ENCODE measurements at regions not wholly inside any gene's neighbourhood (a gene's known extent, or its start where the extent isn't known, plus 50 kb on each side); places are given as distances from the start of the nearest gene placed in this dataset.

DNA sequence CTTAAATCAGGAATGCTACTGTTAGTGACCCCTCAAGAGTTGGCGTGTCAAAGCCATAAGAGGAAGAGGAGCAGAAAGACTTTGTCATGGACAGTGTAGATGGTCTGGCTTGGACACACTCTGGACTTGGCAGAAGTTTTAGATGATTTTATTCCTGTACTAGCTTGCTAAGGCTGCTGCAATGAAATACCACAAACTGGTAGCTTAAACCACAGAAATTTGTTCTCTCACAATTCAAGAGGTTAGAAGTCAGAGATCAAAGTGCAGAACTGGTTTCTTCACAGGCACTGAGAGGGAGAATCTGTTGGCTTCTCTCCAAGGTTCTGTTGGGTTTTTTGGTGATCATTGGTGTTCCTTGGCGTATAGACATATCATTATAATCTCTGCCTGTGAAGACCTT is 869.8 kb upstream of the B3GALT2 start:
- WGBS (ENCODE audit: insufficient coverage, insufficient replicate concordance, low lambda C conversion rate, missing lambda C conversion rate), result 0% methylated on average over 2 of the region's 2 CpGs
- FAIRE-seq, result no peak
- ChIA-PET SMC1A (ENCODE audit: uncharacterized antibody, unreplicated experiment) (no interaction called here), CTCF (interaction anchor here (0.6 kb wide), 1 partner anchor 300 kb away, joined by 4 read pairs; no protein-coding TSS in a partner anchor), RAD21 (ENCODE audit: unreplicated experiment) (no interaction called here), POLR2A (no interaction called here)
- H3K27ac ChIP-seq (ENCODE audit: control insufficient read depth, insufficient read depth), result no peak overlapping the region
- no peaks in the 10 kb centered on the region for H4K20me1 ChIP-seq (ENCODE audit: control insufficient read depth, insufficient read depth)
- in situ Hi-C loops (cut with MboI), result no loop called here
- peak; percentile 25; the same call in 1 of the 2 replicates for TF ChIP-seq RUNX3 (IDR thresholded peaks at IDR 0.05; ENCODE audit: low read length)
- TF ChIP-seq CBFB (IDR thresholded peaks at IDR 0.05; ENCODE audit: low read depth), result no peak
- TF ChIP-seq SMARCA5 (IDR thresholded peaks at IDR 0.05), result no peak
- TF ChIP-seq MEF2A (IDR thresholded peaks at IDR 0.05; ENCODE audit: insufficient read depth, low read depth, low read length), result no peak
- TF ChIP-seq ZNF217 (IDR thresholded peaks at IDR 0.05), result no peak
- H2AFZ ChIP-seq (ENCODE audit: control insufficient read depth, low read depth, low read length), result no peak overlapping the region
- no peaks in the 10 kb centered on the region for H3K36me3 ChIP-seq (ENCODE audit: control insufficient read depth in 2 of 2, insufficient read depth in 2 of 2, low read length in 1 of 2)
- no peaks in the 10 kb centered on the region for H3K79me2 ChIP-seq (ENCODE audit: control insufficient read depth, insufficient read depth, low read length)
- no peaks in the 10 kb centered on the region for H3K27me3 ChIP-seq (replicated peaks in 1 of 2; ENCODE audit: control insufficient read depth in 2 of 2, insufficient read depth in 2 of 2, low read length in 1 of 2)
- H3K4me2 ChIP-seq (ENCODE audit: control insufficient read depth, insufficient read depth), result no peak overlapping the region
- intact Hi-C loops (cut with micrococcal nuclease; ENCODE audit: unreplicated experiment), result no loop called here
- H3K9me3 ChIP-seq (replicated peaks; ENCODE audit: control insufficient read depth, insufficient read depth, low read length), result no peaks in the 10 kb centered on the region
- no TSS peak for BruUV-seq (replicated peaks)
- no peak overlapping the region for H3K4me3 ChIP-seq
- H3K9ac ChIP-seq (ENCODE audit: control insufficient read depth, insufficient read depth, low read length), result no peak overlapping the region
- DNase-seq (ENCODE audit: low read depth, low spot score), result no peak
- ATAC-seq, result no peak
- no peaks in the 10 kb centered on the region for H3K4me1 ChIP-seq (ENCODE audit: control insufficient read depth, insufficient read depth, low read length)

DNA sequence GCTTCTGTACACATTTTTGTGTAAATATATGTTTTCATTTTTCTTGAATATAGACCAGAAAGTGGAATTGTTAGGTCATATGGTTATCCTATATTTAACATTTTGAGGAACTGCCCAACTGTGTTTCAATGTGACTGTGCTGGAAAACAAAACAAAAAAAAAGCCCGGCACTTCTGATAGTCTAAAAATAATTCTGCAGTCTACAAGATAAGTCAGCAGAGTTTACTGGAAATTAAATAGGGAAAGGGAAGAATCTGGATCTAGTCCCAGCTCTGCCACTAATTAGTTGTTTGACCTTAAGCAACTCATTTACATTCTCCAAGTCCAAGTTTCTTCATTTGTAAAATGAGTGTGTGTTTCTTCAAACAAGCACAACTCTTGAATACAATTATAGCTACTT is 869.1 kb upstream of the B3GALT2 start:
- Histone ChIP-seq H3K4me3 (no peak overlapping the region), H3K79me2 (ENCODE audit: control insufficient read depth, insufficient read depth, low read length) (no peaks in the 10 kb centered on the region), H3K27ac (ENCODE audit: control insufficient read depth, insufficient read depth) (no peak overlapping the region), H3K4me2 (ENCODE audit: control insufficient read depth, insufficient read depth) (no peak overlapping the region), H2AFZ (ENCODE audit: control insufficient read depth, low read depth, low read length) (no peak overlapping the region), H3K9me3 (replicated peaks; ENCODE audit: control insufficient read depth, insufficient read depth, low read length) (no peaks in the 10 kb centered on the region), H4K20me1 (ENCODE audit: control insufficient read depth, insufficient read depth) (no peaks in the 10 kb centered on the region), H3K9ac (ENCODE audit: control insufficient read depth, insufficient read depth, low read length) (no peak overlapping the region), H3K36me3 (ENCODE audit: control insufficient read depth in 2 of 2, insufficient read depth in 2 of 2, low read length in 1 of 2) (no peaks in the 10 kb centered on the region), H3K27me3 (replicated peaks in 1 of 2; ENCODE audit: control insufficient read depth in 2 of 2, insufficient read depth in 2 of 2, low read length in 1 of 2) (no peaks in the 10 kb centered on the region), H3K4me1 (ENCODE audit: control insufficient read depth, insufficient read depth, low read length) (no peaks in the 10 kb centered on the region)
- no peak for ATAC-seq
- ChIA-PET RAD21 (ENCODE audit: unreplicated experiment) (no interaction called here), SMC1A (ENCODE audit: uncharacterized antibody, unreplicated experiment) (interaction anchor here (1.0 kb wide), 1 partner anchor 10 kb away, joined by 4 read pairs; no protein-coding TSS in a partner anchor), POLR2A (no interaction called here), CTCF (no interaction called here)
- no peak for DNase-seq (ENCODE audit: low read depth, low spot score)
- in situ Hi-C loops (cut with MboI), result no loop called here
- 0% methylated on average over 1 of the region's 1 CpG for WGBS (ENCODE audit: insufficient coverage, insufficient replicate concordance, low lambda C conversion rate, missing lambda C conversion rate)
- intact Hi-C loops (cut with micrococcal nuclease; ENCODE audit: unreplicated experiment), result no loop called here
- BruUV-seq (replicated peaks), result no TSS peak
- FAIRE-seq, result no peak
- TF ChIP-seq FOS (IDR thresholded peaks at IDR 0.05; ENCODE audit: borderline replicate concordance, extremely low read depth, insufficient read length) (no peak), IRF4 (IDR thresholded peaks at IDR 0.05; ENCODE audit: low read depth, low read length) (no peak), MEF2B (IDR thresholded peaks at IDR 0.05; ENCODE audit: partially characterized antibody, poor library complexity, severe bottlenecking) (no peak), CBX5 (IDR thresholded peaks at IDR 0.05; ENCODE audit: low read depth) (no peak), SMC3 (IDR thresholded peaks at IDR 0.05; ENCODE audit: borderline replicate concordance, low read length) (no peak), SIN3A (IDR thresholded peaks at IDR 0.05; ENCODE audit: low read depth, low read length) (no peak)
- TF ChIP-seq, protein P1, sequence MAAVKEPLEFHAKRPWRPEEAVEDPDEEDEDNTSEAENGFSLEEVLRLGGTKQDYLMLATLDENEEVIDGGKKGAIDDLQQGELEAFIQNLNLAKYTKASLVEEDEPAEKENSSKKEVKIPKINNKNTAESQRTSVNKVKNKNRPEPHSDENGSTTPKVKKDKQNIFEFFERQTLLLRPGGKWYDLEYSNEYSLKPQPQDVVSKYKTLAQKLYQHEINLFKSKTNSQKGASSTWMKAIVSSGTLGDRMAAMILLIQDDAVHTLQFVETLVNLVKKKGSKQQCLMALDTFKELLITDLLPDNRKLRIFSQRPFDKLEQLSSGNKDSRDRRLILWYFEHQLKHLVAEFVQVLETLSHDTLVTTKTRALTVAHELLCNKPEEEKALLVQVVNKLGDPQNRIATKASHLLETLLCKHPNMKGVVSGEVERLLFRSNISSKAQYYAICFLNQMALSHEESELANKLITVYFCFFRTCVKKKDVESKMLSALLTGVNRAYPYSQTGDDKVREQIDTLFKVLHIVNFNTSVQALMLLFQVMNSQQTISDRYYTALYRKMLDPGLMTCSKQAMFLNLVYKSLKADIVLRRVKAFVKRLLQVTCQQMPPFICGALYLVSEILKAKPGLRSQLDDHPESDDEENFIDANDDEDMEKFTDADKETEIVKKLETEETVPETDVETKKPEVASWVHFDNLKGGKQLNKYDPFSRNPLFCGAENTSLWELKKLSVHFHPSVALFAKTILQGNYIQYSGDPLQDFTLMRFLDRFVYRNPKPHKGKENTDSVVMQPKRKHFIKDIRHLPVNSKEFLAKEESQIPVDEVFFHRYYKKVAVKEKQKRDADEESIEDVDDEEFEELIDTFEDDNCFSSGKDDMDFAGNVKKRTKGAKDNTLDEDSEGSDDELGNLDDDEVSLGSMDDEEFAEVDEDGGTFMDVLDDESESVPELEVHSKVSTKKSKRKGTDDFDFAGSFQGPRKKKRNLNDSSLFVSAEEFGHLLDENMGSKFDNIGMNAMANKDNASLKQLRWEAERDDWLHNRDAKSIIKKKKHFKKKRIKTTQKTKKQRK (IDR thresholded peaks at IDR 0.05; ENCODE audit: low read depth, low read length), result no peak
- TF ChIP-seq, protein P2, sequence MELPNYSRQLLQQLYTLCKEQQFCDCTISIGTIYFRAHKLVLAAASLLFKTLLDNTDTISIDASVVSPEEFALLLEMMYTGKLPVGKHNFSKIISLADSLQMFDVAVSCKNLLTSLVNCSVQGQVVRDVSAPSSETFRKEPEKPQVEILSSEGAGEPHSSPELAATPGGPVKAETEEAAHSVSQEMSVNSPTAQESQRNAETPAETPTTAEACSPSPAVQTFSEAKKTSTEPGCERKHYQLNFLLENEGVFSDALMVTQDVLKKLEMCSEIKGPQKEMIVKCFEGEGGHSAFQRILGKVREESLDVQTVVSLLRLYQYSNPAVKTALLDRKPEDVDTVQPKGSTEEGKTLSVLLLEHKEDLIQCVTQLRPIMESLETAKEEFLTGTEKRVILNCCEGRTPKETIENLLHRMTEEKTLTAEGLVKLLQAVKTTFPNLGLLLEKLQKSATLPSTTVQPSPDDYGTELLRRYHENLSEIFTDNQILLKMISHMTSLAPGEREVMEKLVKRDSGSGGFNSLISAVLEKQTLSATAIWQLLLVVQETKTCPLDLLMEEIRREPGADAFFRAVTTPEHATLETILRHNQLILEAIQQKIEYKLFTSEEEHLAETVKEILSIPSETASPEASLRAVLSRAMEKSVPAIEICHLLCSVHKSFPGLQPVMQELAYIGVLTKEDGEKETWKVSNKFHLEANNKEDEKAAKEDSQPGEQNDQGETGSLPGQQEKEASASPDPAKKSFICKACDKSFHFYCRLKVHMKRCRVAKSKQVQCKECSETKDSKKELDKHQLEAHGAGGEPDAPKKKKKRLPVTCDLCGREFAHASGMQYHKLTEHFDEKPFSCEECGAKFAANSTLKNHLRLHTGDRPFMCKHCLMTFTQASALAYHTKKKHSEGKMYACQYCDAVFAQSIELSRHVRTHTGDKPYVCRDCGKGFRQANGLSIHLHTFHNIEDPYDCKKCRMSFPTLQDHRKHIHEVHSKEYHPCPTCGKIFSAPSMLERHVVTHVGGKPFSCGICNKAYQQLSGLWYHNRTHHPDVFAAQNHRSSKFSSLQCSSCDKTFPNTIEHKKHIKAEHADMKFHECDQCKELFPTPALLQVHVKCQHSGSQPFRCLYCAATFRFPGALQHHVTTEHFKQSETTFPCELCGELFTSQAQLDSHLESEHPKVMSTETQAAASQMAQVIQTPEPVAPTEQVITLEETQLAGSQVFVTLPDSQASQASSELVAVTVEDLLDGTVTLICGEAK (IDR thresholded peaks at IDR 0.05; ENCODE audit: borderline replicate concordance), result no peak
